HG02588 (cell line): ENCODE measurements at regions not wholly inside any gene's neighbourhood (a gene's known extent, or its start where the extent isn't known, plus 50 kb on each side); places are given as distances from the start of the nearest gene placed in this dataset.

Experiments used
- ATAC-seq: cut with Tn5 transposase; IDR thresholded peaks from one replicate; pipeline ENCODE4 v1.9.1; 2021; ENCODE audit warnings: mild to moderate bottlenecking, moderate library complexity; ENCODE audit not compliant: unreplicated experiment

- ATAC-seq = no peak
Observed at GRCh38 chr2:41958775-41959174, 89.0 kb upstream of the PKDCC start.

DNA sequence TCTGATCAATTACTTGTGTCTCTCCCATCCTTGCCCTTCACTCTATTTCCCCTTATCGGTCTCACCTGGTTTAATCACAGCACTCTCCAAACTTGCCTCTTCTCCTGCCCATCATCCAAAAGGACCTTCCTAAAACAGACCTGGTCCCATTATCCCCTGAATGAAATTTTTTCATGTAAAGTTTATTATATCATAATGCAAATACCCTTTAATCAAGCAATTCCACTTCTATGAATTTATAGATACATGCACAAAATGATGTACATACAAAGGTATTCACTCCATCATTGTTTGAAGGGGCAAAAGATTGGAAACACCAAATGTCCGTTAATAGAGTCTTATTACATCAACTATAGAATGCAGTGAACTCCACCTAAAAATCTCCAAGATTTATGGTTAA lies 88.1 kb upstream of the PKDCC start:
- no peak for ATAC-seq

- no peak for ATAC-seq
Observed at GRCh38 chr2:41962922-41963622, 84.7 kb upstream of the PKDCC start.

GRCh38 chr2:41963661-41964525 lies 83.9 kb upstream of the PKDCC start:
- ATAC-seq = no peak

- ATAC-seq = no peak
Observed at GRCh38 chr2:41965173-41965908, 82.5 kb upstream of the PKDCC start.

- ATAC-seq = no peak
Observed at GRCh38 chr2:41965909-41966295, 81.9 kb upstream of the PKDCC start.

GRCh38 chr2:41966431-41966893 lies 81.4 kb upstream of the PKDCC start:
- ATAC-seq = no peak

- ATAC-seq = no peak
Observed at GRCh38 chr2:41966920-41967319, 80.9 kb upstream of the PKDCC start.

DNA sequence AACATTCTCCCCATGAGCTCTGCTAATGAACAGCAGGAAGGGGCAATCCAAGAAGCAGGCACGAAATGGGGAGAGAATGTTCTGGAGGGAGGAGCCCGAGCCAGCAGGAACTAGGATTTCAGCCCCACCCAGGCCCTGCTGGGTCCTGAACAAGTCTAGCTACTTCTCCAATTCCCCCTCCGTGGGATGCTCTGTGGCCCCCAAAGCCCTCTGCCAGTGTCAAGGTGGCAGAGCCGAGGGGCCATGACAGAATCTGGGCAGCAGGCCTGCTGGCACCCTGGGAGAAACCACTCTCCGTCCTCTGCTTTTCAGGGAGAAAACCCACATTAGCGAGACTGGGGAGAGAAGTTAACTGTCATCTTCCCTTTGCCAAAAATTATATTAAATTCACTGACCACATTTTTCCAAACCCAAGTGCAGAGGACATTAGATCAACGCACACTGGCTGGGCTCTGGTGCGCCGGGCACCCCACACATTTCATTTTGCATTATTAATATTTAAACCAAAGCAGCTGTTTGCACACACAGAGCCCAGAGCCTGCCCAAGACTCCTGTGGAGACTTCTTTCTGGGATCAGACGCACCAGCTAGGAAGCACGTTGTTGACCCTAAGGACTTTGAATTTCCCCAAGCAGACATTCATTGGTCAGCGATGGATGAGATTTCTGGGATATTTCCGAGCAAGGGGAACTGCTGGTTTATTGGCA lies 80.2 kb upstream of the PKDCC start:
- ATAC-seq = no peak

DNA sequence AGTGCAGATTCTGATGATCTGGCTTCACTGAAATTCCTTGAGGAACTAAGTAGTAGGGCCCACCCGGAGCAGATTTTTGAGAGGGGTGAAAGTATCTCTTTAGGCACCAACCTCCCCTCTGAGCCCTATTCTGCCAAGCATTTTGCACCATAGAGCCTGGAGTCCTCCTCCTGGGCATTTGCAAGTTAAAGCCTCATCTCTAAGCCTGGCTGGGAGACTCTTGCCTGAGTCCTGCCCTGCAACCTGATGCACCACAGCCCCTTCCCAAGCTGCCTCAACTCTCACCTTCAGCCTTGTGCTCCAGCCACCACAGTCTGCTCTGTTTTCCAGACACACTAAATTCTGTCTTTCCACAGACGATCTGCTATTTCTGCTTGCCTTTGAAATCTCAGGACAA lies 79.6 kb upstream of the PKDCC start:
- ATAC-seq = no peak

DNA sequence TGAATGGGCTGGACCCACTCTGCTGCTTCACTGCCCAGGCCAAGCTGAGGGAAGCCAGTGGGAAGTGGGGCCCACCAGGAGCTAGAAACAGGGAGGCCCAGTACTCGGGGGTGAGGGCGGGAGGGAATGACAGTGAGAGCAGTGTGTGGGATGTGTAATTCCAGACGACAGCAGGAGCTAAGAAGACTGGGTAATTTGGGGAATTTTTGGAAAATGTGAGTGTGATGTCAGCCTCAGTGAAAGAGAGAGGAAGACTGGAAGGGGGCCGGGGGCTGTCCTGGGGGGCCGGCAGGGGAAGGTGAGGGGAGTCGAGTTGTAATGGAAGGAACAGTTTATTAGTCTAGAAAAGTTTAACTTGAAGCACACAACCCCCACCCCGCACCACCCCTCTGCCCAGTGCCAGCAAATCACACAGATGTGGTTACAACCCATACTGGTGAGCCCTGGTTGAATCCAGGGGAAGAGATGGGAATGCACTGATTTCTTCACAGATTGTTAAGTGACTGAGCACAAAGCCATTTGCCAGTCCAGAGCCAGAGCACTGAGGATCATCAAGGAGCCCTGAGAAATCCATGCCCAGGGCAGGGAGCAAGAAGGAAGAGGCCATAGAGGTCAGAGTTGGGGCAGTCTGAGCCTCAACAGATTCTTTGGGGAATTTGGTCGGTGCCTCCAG lies 76.7 kb upstream of the PKDCC start:
- ATAC-seq = no peak

- ATAC-seq = no peak
Observed at GRCh38 chr2:41972179-41972578, 75.6 kb upstream of the PKDCC start.

DNA sequence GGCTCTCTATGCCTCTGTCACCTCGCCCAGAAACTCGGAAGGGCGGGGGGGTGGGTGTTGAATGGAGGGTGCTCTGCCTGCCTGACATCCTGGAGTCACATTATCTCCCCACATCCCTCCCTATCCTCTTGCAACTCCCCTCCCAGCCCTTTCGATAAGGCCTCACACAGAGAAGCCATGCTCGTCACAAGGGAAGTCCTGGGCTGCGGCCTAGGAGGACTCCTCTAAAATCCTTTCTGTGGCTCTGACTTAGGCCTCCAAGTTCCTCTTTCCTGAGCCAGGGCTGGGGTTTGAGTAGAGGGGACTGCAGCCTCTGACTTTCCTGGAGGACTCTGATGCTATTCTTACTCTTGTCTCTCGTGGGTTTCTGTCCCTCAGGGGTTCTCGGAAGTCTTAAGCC lies 75.0 kb upstream of the PKDCC start:
- ATAC-seq = no peak

GRCh38 chr2:41973871-41974270 lies 74.0 kb upstream of the PKDCC start:
- no peak for ATAC-seq

DNA sequence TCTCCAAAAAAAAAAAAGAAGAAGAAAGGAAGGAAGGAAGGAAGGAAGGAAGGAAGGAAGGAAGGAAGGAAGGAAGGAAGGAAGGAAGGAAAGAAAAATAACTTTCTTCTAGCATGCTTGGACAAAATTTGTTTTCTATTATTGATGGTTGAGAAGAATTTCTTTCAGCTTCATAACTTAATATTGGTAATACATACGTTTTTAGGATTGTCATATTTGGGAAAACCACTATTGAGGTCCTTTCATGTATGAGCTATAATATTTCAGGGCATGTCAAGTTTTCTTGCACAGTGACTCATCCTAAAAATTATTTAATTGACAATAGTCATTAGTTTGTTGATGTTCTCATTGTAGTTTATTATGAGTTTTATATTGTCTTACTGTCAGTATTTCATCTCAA lies 66.4 kb upstream of the PKDCC start:
- ATAC-seq = no peak

DNA sequence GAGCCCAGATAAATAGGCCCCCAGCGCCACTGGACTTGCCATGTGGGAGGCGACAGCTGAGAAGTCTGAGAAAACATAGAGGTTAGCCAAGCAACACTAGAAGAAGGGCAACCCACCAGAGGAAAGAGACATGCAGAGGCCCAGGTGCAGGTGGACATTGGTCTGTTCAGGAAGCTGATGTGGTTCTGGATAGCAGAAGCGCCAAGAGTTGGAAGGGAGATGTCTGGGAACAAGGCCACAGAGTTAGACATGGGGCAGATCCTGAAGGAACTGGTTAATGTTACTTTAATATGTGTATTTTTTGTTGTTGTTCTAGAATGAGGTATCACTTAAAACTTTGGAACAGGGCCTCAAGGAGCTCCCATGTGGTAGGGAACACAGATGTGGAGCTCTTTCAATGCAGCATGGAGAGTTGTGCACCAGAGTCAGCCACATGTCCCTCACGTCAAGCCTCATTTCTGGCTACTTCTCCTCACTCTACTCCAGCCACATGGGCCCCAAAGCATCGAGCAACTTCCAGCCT lies 62.2 kb upstream of the PKDCC start:
- no peak for ATAC-seq

GRCh38 chr2:41989501-41990180 lies 58.2 kb upstream of the PKDCC start:
- ATAC-seq = no peak

GRCh38 chr2:41990245-41990644 lies 57.6 kb upstream of the PKDCC start:
- ATAC-seq = no peak

DNA sequence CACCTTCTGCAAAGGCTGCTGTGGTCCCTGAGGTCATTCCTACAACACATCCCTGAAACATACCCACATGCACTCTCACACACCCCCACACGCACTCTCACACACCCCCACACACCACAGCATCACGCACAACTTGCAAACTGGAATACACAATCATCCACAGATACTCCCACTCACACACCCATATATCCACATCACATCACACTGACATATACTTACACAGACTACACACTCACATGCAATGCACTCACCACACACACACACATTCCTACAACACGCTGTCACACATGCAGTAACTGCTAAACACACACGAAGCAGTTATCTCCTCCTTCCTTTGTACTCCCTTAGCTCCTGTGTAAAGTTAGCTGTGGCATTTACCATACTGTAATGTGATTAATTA lies 57.1 kb upstream of the PKDCC start:
- no peak for ATAC-seq
